ENCODE measurements at regions not wholly inside any gene's neighbourhood (a gene's known extent, or its start where the extent isn't known, plus 50 kb on each side); places are given as distances from the start of the nearest gene placed in this dataset.

DNA sequence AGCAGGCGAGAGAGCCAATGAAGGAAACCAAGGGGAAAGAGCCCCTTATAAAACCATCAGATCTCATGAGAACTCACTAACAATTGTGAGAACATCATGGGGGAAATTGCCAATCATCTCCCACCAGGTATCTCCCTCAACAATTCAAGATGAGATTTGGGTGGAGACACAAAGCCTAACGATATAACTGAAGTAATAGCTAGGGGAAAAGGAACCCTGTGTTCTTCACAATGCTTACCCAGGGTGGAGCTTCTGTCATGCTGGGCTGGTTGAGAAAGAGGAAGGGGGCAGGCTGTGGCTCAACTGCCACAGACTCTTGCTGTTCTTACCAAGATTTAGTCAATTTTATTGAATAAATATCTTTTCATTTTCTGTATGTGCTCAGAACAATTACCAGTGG, 392.1 kb upstream of the HS6ST1 start:
- Histone ChIP-seq H3K36me3 (peaks cover 0 to 18% (median 8%) of the 10 kb centered on the region in 11 experiments; a peak in 8 of 22 replicates), H3K27me3 (peaks cover 0 to 10% (median 0%) of the 10 kb centered on the region in 11 experiments; a peak in 4 of 22 replicates), H3K4me3 (no peak overlapping the region), H4K20me1 (no peaks in the 10 kb centered on the region), H3K27ac (peak overlapping the region in 9 of 11 experiments; percentile 16 to 73 (median 65); a peak in 16 of 22 replicates), H3K9me3 (replicated peaks in 1 of 11) (peaks cover 46 to 62% (median 55%) of the 10 kb centered on the region in 11 experiments), H3K4me2 (peak overlapping the region; percentile 39 to 64 (median 43)), H3K9ac (peak overlapping the region in 5 of 11 experiments; percentile 4 to 31 (median 13); a peak in 6 of 22 replicates), H3K4me1 (peaks cover 29 to 59% (median 47%) of the 10 kb centered on the region in 10 experiments)
- TF ChIP-seq Cebpa-rat (IDR thresholded peaks at IDR 0.05): no peak

DNA sequence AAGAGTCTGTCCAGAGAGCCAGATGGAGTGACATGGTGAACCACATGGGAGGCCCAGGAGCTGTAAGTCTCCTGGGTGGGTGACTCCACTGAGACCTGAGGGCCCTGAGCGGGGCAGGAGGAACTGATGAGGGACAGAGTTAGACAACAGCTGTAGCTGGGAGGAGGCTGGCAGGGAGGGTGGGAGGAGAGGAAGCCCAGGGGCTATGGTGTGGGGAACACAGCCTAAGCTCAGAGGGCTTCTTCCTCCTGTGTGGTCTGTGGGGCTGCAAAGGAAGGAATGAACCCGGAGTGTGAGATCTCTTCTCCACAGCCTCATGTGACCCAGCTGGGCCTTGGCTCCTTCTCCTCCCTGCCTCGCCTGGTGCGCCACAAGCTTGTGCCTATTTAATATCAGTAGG, 395.6 kb upstream of the HS6ST1 start:
- Histone ChIP-seq H3K4me1 (peaks cover 37 to 88% (median 77%) of the 10 kb centered on the region in 10 experiments), H3K27ac (peak overlapping the region in 8 of 11 experiments; percentile 31 to 65 (median 46); a peak in 14 of 22 replicates), H3K36me3 (no peaks in the 10 kb centered on the region), H3K9ac (peak overlapping the region in 5 of 11 experiments; percentile 22 to 41 (median 32); a peak in 5 of 22 replicates), H3K9me3 (replicated peaks in 1 of 11) (peaks cover 13 to 34% (median 26%) of the 10 kb centered on the region in 11 experiments; a peak in 21 of 22 replicates), H3K27me3 (peaks cover 0 to 21% (median 0%) of the 10 kb centered on the region in 11 experiments; a peak in 4 of 22 replicates), H3K4me2 (peak overlapping the region; percentile 64 to 88 (median 84)), H4K20me1 (no peaks in the 10 kb centered on the region), H3K4me3 (no peak overlapping the region)
- TF ChIP-seq Cebpa-rat (IDR thresholded peaks at IDR 0.05): no peak

DNA sequence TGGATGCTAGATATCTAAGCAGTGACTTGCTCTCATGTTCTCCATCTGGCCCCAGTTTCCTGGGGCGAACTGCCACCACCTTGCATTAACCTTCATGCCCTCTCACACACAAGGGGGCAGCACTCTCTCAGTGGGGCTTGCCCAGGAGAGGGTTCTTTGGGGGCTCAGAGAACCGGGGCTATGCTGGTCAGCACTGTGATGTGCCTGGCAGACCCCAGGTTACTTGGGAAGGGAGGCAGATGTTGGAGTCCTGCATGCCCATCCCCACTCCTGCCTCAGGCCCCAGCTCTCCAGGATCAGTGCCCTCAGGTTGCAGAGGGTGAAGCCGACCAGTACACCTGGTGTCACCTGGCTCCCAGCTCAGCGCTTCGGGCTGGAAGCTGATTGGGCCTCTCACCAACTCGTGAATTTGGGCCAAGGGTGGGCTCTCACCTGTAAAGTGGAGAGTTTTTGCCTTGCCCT, 396.2 kb upstream of the HS6ST1 start:
- peaks cover 9 to 34% (median 26%) of the 10 kb centered on the region in 11 experiments; a peak in 18 of 22 replicates for H3K9me3 ChIP-seq (replicated peaks in 1 of 11)
- peak overlapping the region in 4 of 11 experiments; percentile 22 to 41 (median 34); a peak in 6 of 22 replicates for H3K9ac ChIP-seq
- H3K4me2 ChIP-seq: peak overlapping the region; percentile 64 to 88 (median 84)
- no peak for TF ChIP-seq Cebpa-rat (IDR thresholded peaks at IDR 0.05)
- peaks cover 37 to 87% (median 76%) of the 10 kb centered on the region in 10 experiments for H3K4me1 ChIP-seq
- no peaks in the 10 kb centered on the region for H4K20me1 ChIP-seq
- no peak overlapping the region for H3K4me3 ChIP-seq
- H3K27ac ChIP-seq: peak overlapping the region in 8 of 11 experiments; percentile 31 to 65 (median 46); a peak in 14 of 22 replicates
- peaks cover 0 to 21% (median 0%) of the 10 kb centered on the region in 11 experiments; a peak in 4 of 22 replicates for H3K27me3 ChIP-seq
- no peaks in the 10 kb centered on the region for H3K36me3 ChIP-seq

DNA sequence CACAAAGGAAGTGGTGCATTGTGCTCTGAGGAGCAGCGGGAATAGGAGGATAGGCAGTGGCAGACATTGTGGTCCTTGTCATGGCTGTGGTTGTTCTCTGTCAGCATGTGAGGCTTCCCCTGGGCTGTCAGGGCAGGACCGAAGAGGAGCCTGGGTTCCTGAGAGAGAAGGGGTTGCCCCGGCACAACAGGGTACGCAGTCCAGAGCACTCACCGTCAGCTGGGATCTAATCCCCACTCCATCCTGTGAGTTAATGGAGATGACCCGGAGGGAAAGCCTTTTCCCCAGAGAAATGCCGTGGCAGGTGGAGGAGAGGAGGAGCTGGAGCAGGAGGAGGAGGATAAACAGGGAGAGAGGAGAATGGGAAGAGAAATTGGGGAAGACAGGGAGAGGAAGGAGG, 396.7 kb upstream of the HS6ST1 start:
- no peak for TF ChIP-seq Cebpa-rat (IDR thresholded peaks at IDR 0.05)
- Histone ChIP-seq H3K9me3 (replicated peaks in 1 of 11) (peaks cover 4 to 34% (median 26%) of the 10 kb centered on the region in 11 experiments; a peak in 18 of 22 replicates), H3K4me2 (peak overlapping the region; percentile 64 to 88 (median 84)), H3K4me1 (peaks cover 35 to 83% (median 71%) of the 10 kb centered on the region in 10 experiments), H3K36me3 (no peaks in the 10 kb centered on the region), H3K9ac (peak overlapping the region in 3 of 11 experiments; percentile 28 to 41 (median 39); a peak in 5 of 22 replicates), H3K27ac (peak overlapping the region in 5 of 11 experiments; percentile 31 to 65 (median 43); a peak in 9 of 22 replicates), H3K4me3 (no peak overlapping the region), H4K20me1 (no peaks in the 10 kb centered on the region), H3K27me3 (peaks cover 0 to 21% (median 0%) of the 10 kb centered on the region in 11 experiments; a peak in 4 of 22 replicates)

DNA sequence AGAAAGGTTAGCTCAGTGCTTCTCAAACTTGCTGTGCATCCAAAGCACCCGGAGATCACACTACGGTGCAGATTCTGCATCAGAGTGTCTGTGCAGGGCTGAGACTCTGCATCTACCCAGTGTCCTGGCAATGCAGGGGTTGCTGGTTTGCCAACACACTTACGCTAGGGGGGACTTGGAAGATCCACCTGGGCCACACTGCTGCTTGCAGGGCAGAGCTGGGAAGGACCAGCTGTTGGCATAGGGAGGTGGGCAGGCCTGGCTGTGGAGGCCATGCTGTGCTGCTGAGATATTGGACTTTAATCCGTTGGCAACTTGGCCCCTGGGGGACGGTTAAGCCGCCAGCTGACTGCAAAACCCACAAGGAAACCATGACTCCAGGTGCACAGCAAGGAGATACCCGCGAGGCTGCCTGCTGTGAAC, 397.6 kb upstream of the HS6ST1 start:
- Histone ChIP-seq H3K4me2 (peak overlapping the region in 9 of 11 experiments; percentile 68 to 88 (median 85); a peak in 18 of 22 replicates), H3K4me1 (peaks cover 31 to 82% (median 64%) of the 10 kb centered on the region in 10 experiments), H3K27me3 (peaks cover 0 to 21% (median 0%) of the 10 kb centered on the region in 11 experiments; a peak in 4 of 22 replicates), H3K36me3 (no peaks in the 10 kb centered on the region), H3K9ac (peak overlapping the region in 1 of 11 experiments; percentile 12; a peak in 1 of 22 replicates), H4K20me1 (no peaks in the 10 kb centered on the region), H3K27ac (peak overlapping the region in 2 of 11 experiments; percentile 31 to 65; a peak in 2 of 22 replicates), H3K4me3 (no peak overlapping the region), H3K9me3 (replicated peaks in 1 of 11) (peaks cover 4 to 36% (median 29%) of the 10 kb centered on the region in 11 experiments; a peak in 17 of 22 replicates)
- no peak for TF ChIP-seq Cebpa-rat (IDR thresholded peaks at IDR 0.05)

DNA sequence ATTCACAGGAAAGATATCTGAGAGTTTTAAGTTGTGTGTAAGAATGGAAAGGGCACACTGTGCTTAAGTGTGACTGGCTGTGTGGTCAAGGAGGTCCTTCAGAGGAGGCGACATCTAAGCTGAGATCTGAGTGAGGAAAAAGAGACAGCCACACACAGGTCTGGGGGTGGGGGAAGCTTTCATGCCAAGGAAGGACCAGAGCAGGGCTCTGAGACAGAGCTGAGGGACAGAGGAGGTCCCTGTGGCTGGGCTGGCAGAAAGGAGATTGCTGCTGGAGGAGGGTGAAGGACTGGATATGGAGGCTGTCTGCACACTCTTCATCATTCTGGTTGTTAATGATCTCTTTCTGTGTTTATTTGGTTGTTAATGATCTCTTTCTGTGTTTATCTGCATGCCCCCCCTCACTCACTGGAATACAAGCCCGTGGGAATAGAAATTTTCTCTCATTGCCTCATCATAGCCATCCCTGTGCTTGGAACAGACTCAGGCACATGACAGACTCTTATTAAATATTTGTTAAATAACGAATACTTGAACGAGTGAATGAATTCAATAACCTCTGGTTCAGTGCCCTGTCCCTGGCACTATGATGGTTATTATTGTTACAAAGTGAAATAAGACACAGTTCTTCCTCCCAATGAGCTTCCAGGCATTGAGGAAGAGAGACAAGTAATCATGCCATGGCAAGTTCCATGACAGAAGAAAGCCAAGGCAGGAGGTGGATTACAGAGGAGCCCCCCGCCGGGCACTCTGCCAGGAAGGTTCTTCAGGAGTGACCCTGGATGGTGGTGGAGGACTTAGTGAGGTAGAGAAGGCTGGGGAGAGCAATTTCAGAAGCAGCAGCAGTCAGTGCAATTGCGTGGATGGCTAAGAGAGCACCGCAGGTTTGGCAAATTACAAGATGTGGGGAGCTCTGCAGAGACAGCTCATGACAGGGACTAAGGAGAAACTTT, 399.4 kb upstream of the HS6ST1 start:
- no peak overlapping the region for H3K4me3 ChIP-seq
- peaks cover 4 to 28% (median 22%) of the 10 kb centered on the region in 11 experiments; a peak in 15 of 22 replicates for H3K9me3 ChIP-seq (replicated peaks in 1 of 11)
- H3K27me3 ChIP-seq: peaks cover 0 to 21% (median 0%) of the 10 kb centered on the region in 11 experiments; a peak in 4 of 22 replicates
- no peak overlapping the region; a peak in 1 of 22 replicates for H3K9ac ChIP-seq
- no peak for TF ChIP-seq Cebpa-rat (IDR thresholded peaks at IDR 0.05)
- H3K4me1 ChIP-seq: peaks cover 31 to 80% (median 64%) of the 10 kb centered on the region in 10 experiments
- H3K4me2 ChIP-seq: peak overlapping the region in 8 of 11 experiments; percentile 25 to 88 (median 84); a peak in 16 of 22 replicates
- H3K27ac ChIP-seq: peak overlapping the region in 2 of 11 experiments; percentile 33 to 48; a peak in 5 of 22 replicates
- H4K20me1 ChIP-seq: no peaks in the 10 kb centered on the region
- no peaks in the 10 kb centered on the region for H3K36me3 ChIP-seq

DNA sequence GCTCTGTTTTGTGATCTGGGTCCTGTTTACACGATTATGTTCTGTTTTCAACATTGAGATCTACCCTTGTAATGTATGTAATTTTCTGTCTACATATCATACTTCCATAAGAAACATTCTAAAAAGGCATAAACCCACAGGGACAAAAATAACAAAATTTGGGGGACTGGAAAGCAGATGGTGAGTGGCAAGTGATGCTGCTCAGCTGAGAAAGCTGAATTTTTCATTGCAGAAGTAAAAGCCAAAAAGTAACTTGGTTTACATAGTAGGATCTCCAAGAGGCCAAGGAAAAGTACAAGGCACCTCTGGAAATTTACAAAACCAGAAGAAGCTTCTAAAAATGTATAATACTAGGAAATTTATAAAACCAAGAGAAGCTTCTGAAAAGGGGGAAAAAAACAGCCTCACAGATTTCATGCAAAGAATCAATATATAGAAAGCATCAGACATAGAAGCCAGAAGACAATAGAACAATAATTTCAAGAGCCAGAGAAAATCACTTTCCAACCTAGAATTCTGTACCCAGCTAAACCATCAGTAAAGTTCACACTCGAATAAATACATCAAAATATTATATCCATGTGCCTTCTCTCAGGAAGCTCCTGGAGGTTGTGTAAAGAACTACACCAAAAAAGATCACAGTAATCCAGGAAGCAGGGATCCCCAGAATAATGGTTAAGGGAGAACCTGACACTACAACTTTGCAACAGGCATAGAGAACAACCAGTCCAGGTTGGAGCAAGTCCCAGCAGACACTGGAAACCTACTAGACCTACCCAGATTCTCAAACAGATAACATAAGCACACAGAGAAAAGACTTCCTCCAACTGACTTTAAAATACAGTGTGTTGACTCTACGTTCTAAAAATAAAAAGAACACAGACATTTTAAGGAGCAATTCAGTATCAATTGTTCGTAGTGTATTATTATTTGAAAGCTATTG, 401.7 kb upstream of the HS6ST1 start:
- H4K20me1 ChIP-seq: no peaks in the 10 kb centered on the region
- peaks cover 12 to 57% (median 41%) of the 10 kb centered on the region in 10 experiments for H3K4me1 ChIP-seq
- no peak overlapping the region for H3K9ac ChIP-seq
- no peaks in the 10 kb centered on the region for H3K36me3 ChIP-seq
- peaks cover 4 to 28% (median 22%) of the 10 kb centered on the region in 11 experiments; a peak in 15 of 22 replicates for H3K9me3 ChIP-seq (replicated peaks in 1 of 11)
- H3K4me2 ChIP-seq: peak overlapping the region in 1 of 11 experiments; percentile 36; a peak in 1 of 22 replicates
- H3K4me3 ChIP-seq: no peak overlapping the region
- TF ChIP-seq Cebpa-rat (IDR thresholded peaks at IDR 0.05): no peak
- H3K27me3 ChIP-seq: peaks cover 0 to 17% (median 0%) of the 10 kb centered on the region in 11 experiments; a peak in 4 of 22 replicates
- H3K27ac ChIP-seq: no peak overlapping the region

Measured in BLaER1 treated with 17β-estradiol and CSF1 and Interleukin-3, amounts not matched to agents 10 nM and 100 nM (cell line).